NT2/D1 (cell line): ENCODE measurements at regions not wholly inside any gene's neighbourhood (a gene's known extent, or its start where the extent isn't known, plus 50 kb on each side); places are given as distances from the start of the nearest gene placed in this dataset.

ENCODE experiments used
- DNase-seq: peaks from one replicate; pipeline ENCODE4 v3.0.0-alpha.2; 2011; ENCODE audit warnings: low read depth, low spot score
- H3K27me3 ChIP-seq: 2 replicates; pipeline ENCODE4 v1.6.0; 2011; ENCODE audit warnings: mild to moderate bottlenecking; ENCODE audit not compliant: insufficient read length, insufficient read depth
- H3K36me3 ChIP-seq: 2 replicates; pipeline ENCODE4 v1.6.1; 2011; ENCODE audit warnings: mild to moderate bottlenecking, low read length, mixed read lengths; ENCODE audit not compliant: insufficient read depth, insufficient read length
- H3K4me1 ChIP-seq: 2 replicates; pipeline ENCODE4 v1.5.1; 2011; ENCODE audit not compliant: insufficient read depth, insufficient read length
- H3K4me3 ChIP-seq: 2 replicates; pipeline ENCODE4 v1.5.1; 2011; ENCODE audit warnings: low read depth; ENCODE audit not compliant: insufficient read length
- H3K9ac ChIP-seq: 2 replicates; pipeline ENCODE4 v1.6.0; 2011; ENCODE audit warnings: low read depth; ENCODE audit not compliant: insufficient read length
- H3K9me3 ChIP-seq: 2 replicates; pipeline ENCODE4 v1.5.1; 2011; ENCODE audit warnings: mild to moderate bottlenecking, low read length; ENCODE audit not compliant: insufficient read depth
- SUZ12 ChIP-seq: IDR thresholded peaks from 2 replicates; pipeline ENCODE4 v1.6.1; 2011; ENCODE audit not compliant: insufficient read length, insufficient read depth; ENCODE audit errors: extremely low read depth
- YY1 ChIP-seq: IDR thresholded peaks from 2 replicates; pipeline ENCODE4 v1.6.1; 2011; ENCODE audit not compliant: insufficient read length, insufficient read depth
- ZNF274 ChIP-seq: IDR thresholded peaks from 2 replicates; pipeline ENCODE4 v1.6.1; 2011; ENCODE audit warnings: mild to moderate bottlenecking, low read depth, low read length

GRCh38 chr17:79243603-79243990 lies 169.0 kb downstream of the ENGASE start:
- no peaks in the 10 kb centered on the region for H3K27me3 ChIP-seq
- peaks cover 4% of the 10 kb centered on the region; the same call in 1 of the 2 replicates for H3K9me3 ChIP-seq
- DNase-seq: no peak

GRCh38 chr17:79242873-79243602 lies 168.4 kb downstream of the ENGASE start:
- Histone ChIP-seq H3K27me3 (peaks cover 4% of the 10 kb centered on the region), H3K9me3 (peaks cover 4% of the 10 kb centered on the region; the same call in 1 of the 2 replicates), H3K4me3 (no peak overlapping the region), H3K9ac (no peak overlapping the region), H3K4me1 (peaks cover 6% of the 10 kb centered on the region), H3K36me3 (no peaks in the 10 kb centered on the region)
- TF ChIP-seq SUZ12 (no peak), ZNF274 (no peak)
- no peak for DNase-seq

More at GRCh38 chr17:79243603-79243990, 169.0 kb downstream of the ENGASE start:
- Histone ChIP-seq H3K36me3 (no peaks in the 10 kb centered on the region), H3K9ac (no peak overlapping the region), H3K4me1 (peaks cover 6% of the 10 kb centered on the region), H3K4me3 (no peak overlapping the region)
- TF ChIP-seq ZNF274: no peak
- no peak for TF ChIP-seq SUZ12
- no peak for TF ChIP-seq YY1

GRCh38 chr17:79242393-79242792 lies 167.8 kb downstream of the ENGASE start:
- Histone ChIP-seq H3K9me3 (peaks cover 4% of the 10 kb centered on the region; the same call in 1 of the 2 replicates), H3K27me3 (peaks cover 4% of the 10 kb centered on the region), H3K4me3 (no peak overlapping the region), H3K4me1 (peaks cover 6% of the 10 kb centered on the region), H3K36me3 (no peaks in the 10 kb centered on the region), H3K9ac (no peak overlapping the region)
- TF ChIP-seq SUZ12 (no peak), YY1 (no peak), ZNF274 (no peak)
- DNase-seq: no peak

GRCh38 chr17:79241616-79242015 lies 167.0 kb downstream of the ENGASE start:
- H3K4me1 ChIP-seq: peaks cover 6% of the 10 kb centered on the region
- TF ChIP-seq YY1: no peak
- no peak for TF ChIP-seq ZNF274
- no peak for TF ChIP-seq SUZ12
- H3K4me3 ChIP-seq: no peak overlapping the region
- no peak for DNase-seq
- no peak overlapping the region for H3K9ac ChIP-seq
- H3K27me3 ChIP-seq: peaks cover 4% of the 10 kb centered on the region
- H3K9me3 ChIP-seq: peaks cover 4% of the 10 kb centered on the region; the same call in 1 of the 2 replicates
- H3K36me3 ChIP-seq: no peaks in the 10 kb centered on the region

GRCh38 chr17:79239205-79239604 lies 164.6 kb downstream of the ENGASE start:
- peaks cover 2% of the 10 kb centered on the region for H3K4me1 ChIP-seq

GRCh38 chr17:79237448-79238053 lies 162.9 kb downstream of the ENGASE start:
- no peak for DNase-seq
- Histone ChIP-seq H3K36me3 (no peaks in the 10 kb centered on the region), H3K9ac (no peak overlapping the region), H3K4me3 (no peak overlapping the region), H3K9me3 (no peaks in the 10 kb centered on the region), H3K27me3 (peaks cover 4% of the 10 kb centered on the region), H3K4me1 (peaks cover 2% of the 10 kb centered on the region)
- TF ChIP-seq ZNF274 (no peak), YY1 (no peak), SUZ12 (no peak)

More at GRCh38 chr17:79239205-79239604, 164.6 kb downstream of the ENGASE start:
- H3K9ac ChIP-seq: no peak overlapping the region
- H3K4me3 ChIP-seq: no peak overlapping the region
- H3K9me3 ChIP-seq: no peaks in the 10 kb centered on the region
- peaks cover 4% of the 10 kb centered on the region for H3K27me3 ChIP-seq
- DNase-seq: no peak
- no peak for TF ChIP-seq YY1
- TF ChIP-seq SUZ12: no peak
- no peak for TF ChIP-seq ZNF274
- no peaks in the 10 kb centered on the region for H3K36me3 ChIP-seq

GRCh38 chr17:79235808-79236207 lies 161.2 kb downstream of the ENGASE start:
- Histone ChIP-seq H3K4me1 (peaks cover 2% of the 10 kb centered on the region), H3K4me3 (no peak overlapping the region), H3K9ac (no peak overlapping the region), H3K9me3 (no peaks in the 10 kb centered on the region), H3K36me3 (no peaks in the 10 kb centered on the region), H3K27me3 (peaks cover 4% of the 10 kb centered on the region)
- DNase-seq: no peak
- TF ChIP-seq SUZ12: no peak
- TF ChIP-seq YY1: no peak
- no peak for TF ChIP-seq ZNF274
